Esophagus muscularis mucosa (tissue), 4 donors: ENCODE measurements at regions not wholly inside any gene's neighbourhood (a gene's known extent, or its start where the extent isn't known, plus 50 kb on each side); places are given as distances from the start of the nearest gene placed in this dataset.
A peak's percentile ranks its signal among the peaks of the same experiment; 100 is the strongest.

Experiments
- DNase-seq: peaks from one replicate; pipeline ENCODE4 v3.0.0-alpha.2; 2017; ENCODE audit errors: extremely low spot score
- H3K27ac ChIP-seq, 4 donors: fragments of 200-600 bp; sonication (generic); replicated peaks in 1 of 4; 1 replicate in 3 of 4; 2 replicates in 1 of 4; pipeline ENCODE4 v1.5.1; 2016 to 2019; ENCODE audit warnings: mild to moderate bottlenecking in 1 of 4
- H3K27me3 ChIP-seq, 4 donors: fragments of 200-600 bp; sonication (generic); one replicate each; pipeline versions ENCODE4 v1.5.1 to v1.6.0; 2016 to 2019
- H3K36me3 ChIP-seq, 4 donors: fragments of 200-600 bp; sonication (generic); one replicate each; pipeline ENCODE4 v1.5.1; 2016 to 2019
- H3K4me1 ChIP-seq, 4 donors: fragments of 200-600 bp; sonication (generic); one replicate each; pipeline ENCODE4 v1.5.1; 2016 to 2019
- H3K4me3 ChIP-seq, 4 donors: fragments of 200-600 bp; sonication (generic); 1 replicate in 2 of 4; 2 replicates in 2 of 4; pipeline ENCODE4 v1.5.1; 2016 to 2019; ENCODE audit warnings: mild to moderate bottlenecking in 4 of 4, moderate library complexity in 1 of 4
- H3K9me3 ChIP-seq, 4 donors: fragments of 200-600 bp; sonication (generic); 1 replicate in 3 of 4; 2 replicates in 1 of 4; pipeline ENCODE4 v1.5.1; 2016 to 2019
- CTCF ChIP-seq, 3 experiments: fragments of 200-600 bp in 2 of 3; fragments of 450-650 bp in 1 of 3; sonication (generic) in 2 of 3; IDR thresholded peaks; one replicate each; pipeline ENCODE4 v1.5.1; 2017 to 2019; ENCODE audit warnings: antibody characterized with exemption in 3 of 3, mild to moderate bottlenecking in 2 of 3, moderate library complexity in 1 of 3
- EP300 ChIP-seq: sonication (generic); formaldehyde crosslinking; IDR thresholded peaks from one replicate; pipeline ENCODE4 v1.6.1; 2017; ENCODE audit warnings: antibody characterized with exemption
- POLR2A ChIP-seq: fragments of 450-650 bp; IDR thresholded peaks from one replicate; pipeline ENCODE4 v1.6.1; 2017; ENCODE audit warnings: antibody characterized with exemption, moderate library complexity, mild to moderate bottlenecking, low read depth
- POLR2AphosphoS5 ChIP-seq, 2 donors: sonication (generic); formaldehyde crosslinking; IDR thresholded peaks; one replicate each; pipeline ENCODE4 v1.6.1; 2017; ENCODE audit warnings: antibody characterized with exemption in 2 of 2
- WGBS: methylation state at CpG from one replicate; pipeline ENCODE4 v1.1.5; 2018; 5-methylcytosine and 5-hydroxymethylcytosine counted together
- intact Hi-C: fragments of 100-400 bp; cut with DNase I; formaldehyde crosslinking; loops from one replicate; pipeline ENCODE4 v1.15.1; 2023
- small RNA-seq, 3 donors: library from RNA; depleted of rRNA; stranded (forward); fragments of <200 nt; gene quantifications; one replicate each; pipeline ENCODE3, GENCODE V24; 2016

DNA sequence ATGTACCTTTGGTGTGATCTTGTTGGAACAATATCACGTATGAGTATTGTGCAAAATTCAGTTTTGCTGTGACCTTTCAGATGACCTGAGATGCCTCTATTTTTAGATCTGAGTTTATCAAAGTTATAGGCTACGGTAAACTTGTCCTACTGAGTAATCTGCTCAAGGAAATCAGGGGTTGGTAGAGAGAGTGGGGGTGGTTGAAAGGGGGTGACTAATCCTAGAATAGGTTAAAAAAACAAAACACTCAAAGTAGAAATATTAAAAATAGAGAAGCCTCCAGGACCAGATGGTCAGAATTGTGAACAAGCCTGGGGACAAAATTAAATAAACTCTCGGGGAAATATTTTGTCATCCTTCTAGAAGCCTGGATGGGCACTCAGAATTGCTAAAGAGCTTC is 59.9 kb upstream of the C11orf87 start:
- TF ChIP-seq CTCF (IDR thresholded peaks at IDR 0.05), result no peak
- no peak for TF ChIP-seq POLR2AphosphoS5 (IDR thresholded peaks at IDR 0.05)
- TF ChIP-seq POLR2A, result no peak
- TF ChIP-seq EP300, result no peak
- Histone ChIP-seq H3K9me3 (no peaks in the 10 kb centered on the region), H3K4me3 (no peak overlapping the region), H3K36me3 (no peaks in the 10 kb centered on the region), H3K4me1 (no peaks in the 10 kb centered on the region), H3K27ac (no peak overlapping the region), H3K27me3 (no peaks in the 10 kb centered on the region)
- 48% methylated on average over 3 of the region's 3 CpGs for WGBS
- peak; percentile 7 for DNase-seq
- intact Hi-C loops, result no loop called here

GRCh38 chr11:109363682-109364081 is 58.3 kb upstream of the C11orf87 start:
- H3K9me3 ChIP-seq, result peaks cover 0 to 4% (median 0%) of the 10 kb centered on the region in 4 donors

DNA sequence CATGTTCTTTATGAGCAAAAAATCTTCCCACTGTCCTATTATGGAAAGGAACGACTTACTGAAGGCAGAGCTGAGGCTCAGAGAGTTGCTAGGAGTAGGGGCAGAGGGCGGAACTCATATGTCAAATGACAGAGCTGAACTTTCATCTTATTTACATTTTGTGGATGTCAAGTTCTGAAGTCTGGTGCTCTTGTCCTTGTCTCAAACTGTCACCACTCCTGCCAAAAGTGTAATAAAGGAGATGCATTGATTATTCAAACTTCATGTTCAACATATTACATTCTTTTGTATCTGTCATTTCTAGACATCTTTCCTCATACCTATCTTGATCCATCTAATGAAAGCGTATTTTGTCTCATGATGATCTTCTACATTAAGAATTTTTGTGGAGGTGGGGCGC is 57.1 kb upstream of the C11orf87 start:
- TF ChIP-seq POLR2AphosphoS5 (IDR thresholded peaks at IDR 0.05) (no peak), CTCF (IDR thresholded peaks at IDR 0.05) (no peak), POLR2A (no peak), EP300 (no peak)
- Histone ChIP-seq H3K4me1 (no peaks in the 10 kb centered on the region), H3K4me3 (no peak overlapping the region), H3K27ac (no peak overlapping the region), H3K27me3 (no peaks in the 10 kb centered on the region), H3K36me3 (no peaks in the 10 kb centered on the region), H3K9me3 (peaks cover 0 to 6% (median 2%) of the 10 kb centered on the region in 4 donors)
- intact Hi-C loops, result no loop called here
- WGBS, result 85% methylated on average over 4 of the region's 4 CpGs
- peak; percentile 47 for DNase-seq

More at GRCh38 chr11:109363682-109364081, 58.3 kb upstream of the C11orf87 start:
- 81% methylated on average over 3 of the region's 3 CpGs for WGBS
- H3K27me3 ChIP-seq, result no peaks in the 10 kb centered on the region
- no peak for TF ChIP-seq POLR2A
- no peak for TF ChIP-seq POLR2AphosphoS5 (IDR thresholded peaks at IDR 0.05)
- no peak for TF ChIP-seq EP300
- TF ChIP-seq CTCF (IDR thresholded peaks at IDR 0.05), result no peak
- intact Hi-C loops, result no loop called here
- no peak overlapping the region for H3K4me3 ChIP-seq
- DNase-seq, result peak; percentile 39
- H3K4me1 ChIP-seq, result no peaks in the 10 kb centered on the region
- H3K36me3 ChIP-seq, result no peaks in the 10 kb centered on the region
- H3K27ac ChIP-seq, result no peak overlapping the region

DNA sequence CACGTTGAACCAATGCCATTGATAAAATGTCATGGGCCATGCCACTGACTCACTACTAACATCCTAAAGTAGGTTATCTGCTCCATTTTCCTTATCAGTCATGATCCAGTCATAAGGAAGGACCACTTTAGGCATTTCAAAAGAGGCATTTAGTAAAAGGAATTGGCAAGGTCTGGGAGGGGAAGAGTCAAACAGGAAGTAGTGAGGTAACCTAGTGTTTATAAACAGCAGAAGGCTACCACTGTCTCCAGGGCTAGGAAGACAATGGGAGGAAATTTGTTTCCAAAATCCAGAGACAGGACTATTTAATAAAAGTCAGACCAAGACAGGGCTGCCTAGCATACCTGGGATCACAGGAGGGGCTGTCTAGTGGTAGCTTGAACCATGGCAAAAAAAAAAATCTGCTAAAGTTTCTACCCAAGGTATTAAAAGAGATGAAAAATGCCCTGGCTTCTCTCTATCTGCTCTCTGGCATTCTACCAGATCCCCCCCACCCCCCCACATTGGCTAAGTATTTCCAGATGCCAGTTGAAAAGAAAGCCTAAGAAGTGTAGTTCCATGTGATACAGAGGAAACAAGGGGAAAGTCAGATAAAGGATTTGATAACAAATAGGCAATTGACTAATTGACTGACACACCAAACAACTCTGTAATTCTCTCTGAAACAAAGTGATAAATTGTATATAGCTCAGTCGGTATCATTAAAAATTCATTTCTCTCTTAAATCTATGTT is 50.4 kb upstream of the C11orf87 start:
- H3K9me3 ChIP-seq, result peaks cover 0 to 6% (median 2%) of the 10 kb centered on the region in 4 donors
- peaks cover 0 to 3% (median 0%) of the 10 kb centered on the region in 4 donors for H3K4me1 ChIP-seq
- TF ChIP-seq EP300 (no peak), POLR2AphosphoS5 (IDR thresholded peaks at IDR 0.05) (no peak), CTCF (IDR thresholded peaks at IDR 0.05) (no peak), POLR2A (no peak)
- DNase-seq, result no peak
- 58% methylated on average over 2 of the region's 2 CpGs for WGBS
- intact Hi-C loops, result no loop called here
- H3K36me3 ChIP-seq, result no peaks in the 10 kb centered on the region
- no peak overlapping the region for H3K27ac ChIP-seq
- H3K4me3 ChIP-seq, result no peak overlapping the region
- no peaks in the 10 kb centered on the region for H3K27me3 ChIP-seq

Small RNA genes in the stretch of these regions (small RNA-seq; reads per million reads assigned to genes)
- gene RF00157, result 0 to 0.19 (median 0) reads per million in 3 donors
- gene RNA5SP349, result 0 reads per million in 3 donors
- gene RNU6-654P, result 0 reads per million in 3 donors
